ENCODE measurements at regions not wholly inside any gene's neighbourhood (a gene's known extent, or its start where the extent isn't known, plus 50 kb on each side); places are given as distances from the start of the nearest gene placed in this dataset.
"Not testable (repeated sequence)": the region's sequence is repeated elsewhere in the genome, so short reads cannot be mapped to it uniquely, and the experiment has no call there.

DNA sequence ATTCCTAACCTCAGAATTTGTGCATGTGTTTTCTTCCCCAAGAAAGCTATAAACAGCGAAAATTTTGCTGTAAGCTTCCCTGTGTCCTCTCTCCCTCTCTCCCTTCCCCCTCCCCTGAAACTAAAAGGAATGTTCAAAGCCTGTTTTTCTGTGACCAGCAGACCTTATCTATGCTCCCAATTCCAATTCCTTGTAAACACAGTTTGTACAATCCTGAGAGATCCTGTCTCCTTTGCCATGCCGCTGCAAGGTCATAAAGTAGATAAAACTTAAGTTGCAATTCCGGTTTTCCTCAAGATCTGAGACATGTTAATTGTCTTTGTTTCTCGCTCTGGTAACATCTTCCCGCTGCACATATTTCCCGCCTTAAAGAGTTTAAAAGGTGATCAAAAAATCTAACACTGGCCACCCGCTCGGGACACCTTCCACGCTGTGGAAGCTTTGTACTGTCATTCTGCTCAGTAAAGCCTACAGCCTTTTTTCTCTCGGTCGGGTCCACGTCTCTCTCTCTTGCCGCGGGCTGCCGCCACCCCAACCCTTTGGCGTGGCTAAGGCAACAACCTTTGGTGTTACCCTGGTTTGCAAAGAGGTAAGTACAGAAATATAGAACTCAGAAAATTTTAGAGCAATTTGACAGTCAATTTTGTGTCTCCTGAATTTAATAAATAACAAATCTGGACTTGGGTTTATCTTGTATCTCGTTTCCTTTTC is 793.9 kb upstream of the GRM7 start:
- TF ChIP-seq, protein P1, sequence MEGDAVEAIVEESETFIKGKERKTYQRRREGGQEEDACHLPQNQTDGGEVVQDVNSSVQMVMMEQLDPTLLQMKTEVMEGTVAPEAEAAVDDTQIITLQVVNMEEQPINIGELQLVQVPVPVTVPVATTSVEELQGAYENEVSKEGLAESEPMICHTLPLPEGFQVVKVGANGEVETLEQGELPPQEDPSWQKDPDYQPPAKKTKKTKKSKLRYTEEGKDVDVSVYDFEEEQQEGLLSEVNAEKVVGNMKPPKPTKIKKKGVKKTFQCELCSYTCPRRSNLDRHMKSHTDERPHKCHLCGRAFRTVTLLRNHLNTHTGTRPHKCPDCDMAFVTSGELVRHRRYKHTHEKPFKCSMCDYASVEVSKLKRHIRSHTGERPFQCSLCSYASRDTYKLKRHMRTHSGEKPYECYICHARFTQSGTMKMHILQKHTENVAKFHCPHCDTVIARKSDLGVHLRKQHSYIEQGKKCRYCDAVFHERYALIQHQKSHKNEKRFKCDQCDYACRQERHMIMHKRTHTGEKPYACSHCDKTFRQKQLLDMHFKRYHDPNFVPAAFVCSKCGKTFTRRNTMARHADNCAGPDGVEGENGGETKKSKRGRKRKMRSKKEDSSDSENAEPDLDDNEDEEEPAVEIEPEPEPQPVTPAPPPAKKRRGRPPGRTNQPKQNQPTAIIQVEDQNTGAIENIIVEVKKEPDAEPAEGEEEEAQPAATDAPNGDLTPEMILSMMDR (conservative IDR thresholded peaks at IDR 0.05): not testable (repeated sequence)
- TF ChIP-seq ZFX (IDR thresholded peaks at IDR 0.05): not testable (repeated sequence)
